CD14-positive monocyte (primary cell): ENCODE measurements at regions not wholly inside any gene's neighbourhood (a gene's known extent, or its start where the extent isn't known, plus 50 kb on each side); places are given as distances from the start of the nearest gene placed in this dataset.

Experiments used
- DNase-seq, 3 donors: peaks; one replicate each; pipeline ENCODE4 v3.0.0-alpha.2; 2011 to 2022
- H2AFZ ChIP-seq: 2 replicates; pipeline ENCODE4 v1.6.0; 2012; ENCODE audit warnings: mild to moderate bottlenecking, low read depth, low read length, inconsistent platforms; ENCODE audit not compliant: insufficient read depth, poor library complexity, severe bottlenecking
- H3K27ac ChIP-seq, 2 donors: 1 replicate in 1 of 2; 2 replicates in 1 of 2; pipeline ENCODE4 v1.5.1; 2012 to 2013; ENCODE audit warnings: low read length in 2 of 2, control low read depth in 1 of 2, inconsistent platforms in 1 of 2, low read depth in 1 of 2, mild to moderate bottlenecking in 1 of 2
- H3K27me3 ChIP-seq, 2 donors: one replicate each; pipeline versions ENCODE4 v1.6.0 to v1.6.1; 2011 to 2013; ENCODE audit warnings: low read length in 2 of 2; ENCODE audit not compliant: control insufficient read depth in 2 of 2, insufficient read depth in 2 of 2
- H3K36me3 ChIP-seq, 2 donors: replicated peaks in 1 of 2; 1 replicate in 1 of 2; 2 replicates in 1 of 2; pipeline versions ENCODE4 v1.5.1 to v1.6.1; 2012 to 2013; ENCODE audit warnings: low read length in 2 of 2, control low read depth in 1 of 2, inconsistent platforms in 1 of 2, mild to moderate bottlenecking in 1 of 2; ENCODE audit not compliant: insufficient read depth in 2 of 2, control insufficient read depth in 1 of 2
- H3K4me1 ChIP-seq, 2 donors: 1 replicate in 1 of 2; 2 replicates in 1 of 2; pipeline versions ENCODE4 v1.5.1 to v1.6.1; 2012 to 2013; ENCODE audit warnings: low read length in 2 of 2, control low read depth in 1 of 2, inconsistent platforms in 1 of 2, mild to moderate bottlenecking in 1 of 2, moderate library complexity in 1 of 2; ENCODE audit not compliant: insufficient read depth in 2 of 2, control insufficient read depth in 1 of 2
- H3K4me2 ChIP-seq: replicated peaks from 2 replicates; pipeline ENCODE3; 2012; ENCODE audit warnings: low read length, moderate library complexity, mild to moderate bottlenecking; ENCODE audit not compliant: poor library complexity, severe bottlenecking; ENCODE audit errors: extremely low read depth
- H3K4me3 ChIP-seq, 3 experiments: fragments of 200-600 bp in 1 of 3; sonication (generic) in 1 of 3; replicated peaks in 1 of 3; 1 replicate in 2 of 3; 2 replicates in 1 of 3; pipeline ENCODE4 v1.5.1; 2011 to 2013; ENCODE audit warnings: low read length in 3 of 3, mild to moderate bottlenecking in 3 of 3, control low read depth in 2 of 3, low read depth in 2 of 3, inconsistent platforms in 1 of 3, moderate library complexity in 1 of 3
- H3K79me2 ChIP-seq: 2 replicates; pipeline ENCODE4 v1.6.0; 2012; ENCODE audit warnings: mild to moderate bottlenecking, control low read depth, inconsistent platforms, low read length, moderate library complexity; ENCODE audit not compliant: insufficient read depth
- H3K9ac ChIP-seq: 2 replicates; pipeline ENCODE4 v1.6.0; 2017; ENCODE audit warnings: low read length, mild to moderate bottlenecking; ENCODE audit not compliant: insufficient read depth, poor library complexity, severe bottlenecking
- H3K9me3 ChIP-seq, 2 donors: replicated peaks in 1 of 2; 1 replicate in 1 of 2; 2 replicates in 1 of 2; pipeline versions ENCODE4 v1.5.1 to v1.6.1; 2012 to 2013; ENCODE audit warnings: low read length in 2 of 2, control low read depth in 1 of 2; ENCODE audit not compliant: control insufficient read depth in 1 of 2, insufficient read depth in 1 of 2
- H4K20me1 ChIP-seq: 2 replicates; pipeline ENCODE4 v1.6.0; 2012; ENCODE audit warnings: mild to moderate bottlenecking, low read length, control low read depth, moderate library complexity; ENCODE audit not compliant: insufficient read depth
- H3K27ac Mint-ChIP-seq, 7 donors: one replicate each; pipeline ENCODE4 v1.8.0; 2020; ENCODE audit warnings: mild to moderate bottlenecking in 7 of 7, mixed read lengths in 7 of 7, moderate library complexity in 6 of 7, inconsistent platforms in 2 of 7
- H3K27me3 Mint-ChIP-seq, 3 donors: one replicate each; pipeline ENCODE4 v1.8.0; 2021 to 2022; ENCODE audit warnings: low read depth in 3 of 3, mild to moderate bottlenecking in 3 of 3, mixed read lengths in 3 of 3, moderate library complexity in 3 of 3, inconsistent platforms in 1 of 3
- H3K36me3 Mint-ChIP-seq, 2 donors: one replicate each; pipeline ENCODE4 v1.8.0; 2020; ENCODE audit warnings: mixed read lengths in 2 of 2, inconsistent platforms in 1 of 2, mild to moderate bottlenecking in 1 of 2
- H3K4me1 Mint-ChIP-seq: one replicate; pipeline ENCODE4 v1.8.0; 2020; ENCODE audit warnings: mild to moderate bottlenecking, mixed read lengths
- H3K4me3 Mint-ChIP-seq, 2 donors: one replicate each; pipeline ENCODE4 v1.8.0; 2020; ENCODE audit warnings: mild to moderate bottlenecking in 2 of 2, mixed read lengths in 2 of 2, moderate library complexity in 1 of 2
- H3K9me3 Mint-ChIP-seq, 7 donors: one replicate each; pipeline ENCODE4 v1.8.0; 2020 to 2022; ENCODE audit warnings: mixed read lengths in 7 of 7, mild to moderate bottlenecking in 6 of 7, moderate library complexity in 6 of 7, inconsistent platforms in 2 of 7
- WGBS: methylation state at CpG from one replicate; pipeline ENCODE4 v1.1.5; 2013; ENCODE audit warnings: missing lambda C conversion rate; ENCODE audit not compliant: insufficient coverage; 5-methylcytosine and 5-hydroxymethylcytosine counted together
- intact Hi-C, 2 donors: fragments of 100-400 bp; cut with micrococcal nuclease; formaldehyde crosslinking; loops; one replicate each; pipeline versions ENCODE4 v1.15.0 to v1.15.1; 2023
- TF ChIP-seq, protein P1 (sequence below): fragments of 200-600 bp; IDR thresholded peaks from one replicate; pipeline ENCODE4 v1.8.0; 2022; ENCODE audit warnings: antibody characterized with exemption, mild to moderate bottlenecking

GRCh38 chr10:71008150-71008549 is 119.8 kb upstream of the PCBD1 start:
- no peaks in the 10 kb centered on the region for H3K4me1 Mint-ChIP-seq
- 93% methylated on average over 4 of the region's 11 CpGs for WGBS

DNA sequence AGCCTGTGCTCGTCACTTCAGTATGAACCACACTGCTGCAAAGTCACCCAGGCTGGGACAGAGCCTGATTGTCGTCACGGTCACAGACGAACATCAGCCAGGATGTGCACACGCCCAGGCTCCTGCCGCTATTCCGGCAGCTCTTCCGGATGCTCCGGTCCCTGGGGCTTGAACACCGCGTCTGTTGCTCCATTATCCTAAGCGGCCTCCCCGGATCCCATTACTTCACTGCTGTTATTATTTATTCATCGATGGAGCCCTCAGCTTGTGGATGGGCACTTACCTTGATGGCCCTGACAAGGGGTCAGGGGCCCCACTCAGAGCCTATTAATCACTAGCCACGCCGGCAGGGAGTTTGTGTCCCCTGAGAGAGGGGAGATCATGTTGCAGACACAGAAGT is 120.8 kb upstream of the PCBD1 start:
- intact Hi-C loops = no loop called here
- TF ChIP-seq, protein P1, sequence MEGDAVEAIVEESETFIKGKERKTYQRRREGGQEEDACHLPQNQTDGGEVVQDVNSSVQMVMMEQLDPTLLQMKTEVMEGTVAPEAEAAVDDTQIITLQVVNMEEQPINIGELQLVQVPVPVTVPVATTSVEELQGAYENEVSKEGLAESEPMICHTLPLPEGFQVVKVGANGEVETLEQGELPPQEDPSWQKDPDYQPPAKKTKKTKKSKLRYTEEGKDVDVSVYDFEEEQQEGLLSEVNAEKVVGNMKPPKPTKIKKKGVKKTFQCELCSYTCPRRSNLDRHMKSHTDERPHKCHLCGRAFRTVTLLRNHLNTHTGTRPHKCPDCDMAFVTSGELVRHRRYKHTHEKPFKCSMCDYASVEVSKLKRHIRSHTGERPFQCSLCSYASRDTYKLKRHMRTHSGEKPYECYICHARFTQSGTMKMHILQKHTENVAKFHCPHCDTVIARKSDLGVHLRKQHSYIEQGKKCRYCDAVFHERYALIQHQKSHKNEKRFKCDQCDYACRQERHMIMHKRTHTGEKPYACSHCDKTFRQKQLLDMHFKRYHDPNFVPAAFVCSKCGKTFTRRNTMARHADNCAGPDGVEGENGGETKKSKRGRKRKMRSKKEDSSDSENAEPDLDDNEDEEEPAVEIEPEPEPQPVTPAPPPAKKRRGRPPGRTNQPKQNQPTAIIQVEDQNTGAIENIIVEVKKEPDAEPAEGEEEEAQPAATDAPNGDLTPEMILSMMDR = no peak
- Histone ChIP-seq H3K27ac (no peak overlapping the region), H3K27me3 (no peaks in the 10 kb centered on the region), H3K9me3 (no peaks in the 10 kb centered on the region), H3K4me3 (no peak overlapping the region), H3K9ac (no peak overlapping the region), H3K4me1 (no peaks in the 10 kb centered on the region), H2AFZ (no peak overlapping the region), H3K36me3 (no peaks in the 10 kb centered on the region), H3K4me2 (no peak overlapping the region), H4K20me1 (no peaks in the 10 kb centered on the region), H3K79me2 (no peaks in the 10 kb centered on the region)
- Mint-ChIP-seq H3K36me3 (no peaks in the 10 kb centered on the region), H3K4me3 (no peak overlapping the region), H3K27ac (no peak overlapping the region), H3K27me3 (peaks cover 0 to 5% (median 0%) of the 10 kb centered on the region in 3 donors), H3K9me3 (no peaks in the 10 kb centered on the region), H3K4me1 (no peaks in the 10 kb centered on the region)
- no peak for DNase-seq
- 94% methylated on average over 16 of the region's 16 CpGs for WGBS

More at GRCh38 chr10:71008150-71008549, 119.8 kb upstream of the PCBD1 start:
- Mint-ChIP-seq H3K27me3 (peaks cover 0 to 4% (median 3%) of the 10 kb centered on the region in 3 donors), H3K9me3 (no peaks in the 10 kb centered on the region), H3K36me3 (no peaks in the 10 kb centered on the region), H3K27ac (no peak overlapping the region), H3K4me3 (no peak overlapping the region)
- Histone ChIP-seq H3K79me2 (no peaks in the 10 kb centered on the region), H3K36me3 (no peaks in the 10 kb centered on the region), H3K9ac (no peak overlapping the region), H3K9me3 (no peaks in the 10 kb centered on the region), H3K27ac (no peak overlapping the region), H3K27me3 (no peaks in the 10 kb centered on the region), H3K4me3 (no peak overlapping the region), H3K4me2 (no peak overlapping the region), H2AFZ (no peak overlapping the region), H3K4me1 (no peaks in the 10 kb centered on the region), H4K20me1 (no peaks in the 10 kb centered on the region)
- intact Hi-C loops = no loop called here
- TF ChIP-seq, protein P1 = no peak
- no peak for DNase-seq
